ENCODE measurements at regions not wholly inside any gene's neighbourhood (a gene's known extent, or its start where the extent isn't known, plus 50 kb on each side); places are given as distances from the start of the nearest gene placed in this dataset.
"Not testable (repeated sequence)": the region's sequence is repeated elsewhere in the genome, so short reads cannot be mapped to it uniquely, and the experiment has no call there.

DNA sequence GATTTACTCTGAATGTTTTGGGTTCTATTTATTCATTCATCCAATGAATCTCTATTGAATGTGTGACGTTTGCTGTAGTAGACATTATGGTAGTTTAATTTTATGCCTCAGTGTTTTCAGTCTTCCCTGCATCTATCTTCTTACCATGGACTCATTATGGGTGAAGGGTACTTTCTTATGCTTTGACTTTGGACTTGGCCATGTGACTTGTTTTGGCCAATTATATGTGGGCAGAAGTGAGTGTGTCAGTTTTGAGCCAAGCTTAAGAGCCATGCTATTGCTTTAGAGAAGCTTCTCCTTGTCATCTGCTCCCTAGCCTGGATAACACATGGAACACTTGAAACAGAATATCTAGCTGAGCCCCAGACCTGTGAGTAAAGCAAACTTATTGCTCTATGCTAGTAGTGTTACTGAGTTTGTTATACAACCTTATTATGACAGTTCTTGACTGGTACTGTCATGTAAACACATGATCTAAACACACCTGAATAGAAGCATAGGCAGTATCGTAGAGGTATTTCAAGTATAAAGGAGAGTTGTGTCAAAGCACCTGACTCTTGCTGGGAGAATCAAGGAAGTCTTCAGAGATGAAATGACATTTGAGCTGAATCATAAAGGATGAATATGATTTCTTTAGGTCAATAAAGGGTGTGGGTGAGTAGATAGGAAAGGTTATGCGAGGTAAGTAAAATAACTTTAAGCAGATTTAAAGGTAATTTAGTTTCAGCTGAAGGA is 128.4 kb downstream of the NAA11 start:
- no peak overlapping the region for H3K4me3 ChIP-seq (ENCODE audit: insufficient read depth, low read depth, low read length)
- no peaks in the 10 kb centered on the region for H3K36me3 Mint-ChIP-seq (ENCODE audit: low read depth, unreplicated experiment)
- no peaks in the 10 kb centered on the region for H3K79me2 ChIP-seq (ENCODE audit: insufficient read depth, low read length)
- H3K9me3 Mint-ChIP-seq (ENCODE audit: unreplicated experiment) = no peaks in the 10 kb centered on the region
- no peaks in the 10 kb centered on the region for H3K27me3 Mint-ChIP-seq (ENCODE audit: low read depth, unreplicated experiment)
- H3K4me1 Mint-ChIP-seq (ENCODE audit: low read depth, unreplicated experiment) = peaks cover 11% of the 10 kb centered on the region
- no peak overlapping the region for H3K27ac Mint-ChIP-seq (ENCODE audit: unreplicated experiment)
- no peak for DNase-seq (ENCODE audit: low read depth)
- H3K4me2 ChIP-seq (ENCODE audit: low read length) = no peak overlapping the region
- no peaks in the 10 kb centered on the region for H3K9me3 ChIP-seq (ENCODE audit: insufficient read depth, low read depth, low read length)
- H3K36me3 ChIP-seq (ENCODE audit: insufficient read depth, low read length) = no peaks in the 10 kb centered on the region
- no peaks in the 10 kb centered on the region for H3K4me1 ChIP-seq (ENCODE audit: insufficient read depth, low read length)
- H3K27me3 ChIP-seq (ENCODE audit: insufficient read depth, low read length) = no peaks in the 10 kb centered on the region
- no peak overlapping the region for H3K4me3 Mint-ChIP-seq (ENCODE audit: unreplicated experiment)
- no peak overlapping the region for H3K27ac ChIP-seq (ENCODE audit: low read depth, low read length)
- no peak for FAIRE-seq
- H4K20me1 ChIP-seq (ENCODE audit: insufficient read depth, low read length) = no peaks in the 10 kb centered on the region
- no peak overlapping the region for H3K9ac ChIP-seq (ENCODE audit: low read length)
- H2AFZ ChIP-seq (ENCODE audit: low read depth, low read length) = no peak overlapping the region
- TF ChIP-seq, protein P1, sequence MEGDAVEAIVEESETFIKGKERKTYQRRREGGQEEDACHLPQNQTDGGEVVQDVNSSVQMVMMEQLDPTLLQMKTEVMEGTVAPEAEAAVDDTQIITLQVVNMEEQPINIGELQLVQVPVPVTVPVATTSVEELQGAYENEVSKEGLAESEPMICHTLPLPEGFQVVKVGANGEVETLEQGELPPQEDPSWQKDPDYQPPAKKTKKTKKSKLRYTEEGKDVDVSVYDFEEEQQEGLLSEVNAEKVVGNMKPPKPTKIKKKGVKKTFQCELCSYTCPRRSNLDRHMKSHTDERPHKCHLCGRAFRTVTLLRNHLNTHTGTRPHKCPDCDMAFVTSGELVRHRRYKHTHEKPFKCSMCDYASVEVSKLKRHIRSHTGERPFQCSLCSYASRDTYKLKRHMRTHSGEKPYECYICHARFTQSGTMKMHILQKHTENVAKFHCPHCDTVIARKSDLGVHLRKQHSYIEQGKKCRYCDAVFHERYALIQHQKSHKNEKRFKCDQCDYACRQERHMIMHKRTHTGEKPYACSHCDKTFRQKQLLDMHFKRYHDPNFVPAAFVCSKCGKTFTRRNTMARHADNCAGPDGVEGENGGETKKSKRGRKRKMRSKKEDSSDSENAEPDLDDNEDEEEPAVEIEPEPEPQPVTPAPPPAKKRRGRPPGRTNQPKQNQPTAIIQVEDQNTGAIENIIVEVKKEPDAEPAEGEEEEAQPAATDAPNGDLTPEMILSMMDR (IDR thresholded peaks at IDR 0.05; ENCODE audit: insufficient read depth, low read depth, low read length) = no peak
- no peak for TF ChIP-seq EZH2 (IDR thresholded peaks at IDR 0.05; ENCODE audit: insufficient read depth, low read length)

DNA sequence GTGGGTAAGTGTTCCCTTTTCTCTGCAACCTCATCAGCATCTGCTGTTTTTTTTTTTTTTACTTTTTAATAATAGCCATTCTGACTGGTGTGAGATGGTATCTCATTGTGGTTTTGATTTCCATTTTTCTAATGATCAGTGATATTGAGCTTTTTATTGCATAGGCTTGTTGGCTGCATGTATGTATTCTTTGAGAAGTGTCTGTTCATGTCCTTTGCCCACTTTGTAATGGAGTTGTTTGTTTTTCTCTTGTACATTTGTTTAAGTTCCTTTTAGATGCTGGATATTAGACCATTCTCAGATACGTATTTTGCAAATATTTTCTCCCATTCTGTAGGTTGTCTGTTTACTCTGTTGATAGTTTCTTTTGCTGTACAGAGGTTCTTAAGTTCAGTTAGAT is 134.6 kb downstream of the NAA11 start:
- FAIRE-seq; H3K4me2 ChIP-seq (ENCODE audit: low read length): not testable (repeated sequence)

DNA sequence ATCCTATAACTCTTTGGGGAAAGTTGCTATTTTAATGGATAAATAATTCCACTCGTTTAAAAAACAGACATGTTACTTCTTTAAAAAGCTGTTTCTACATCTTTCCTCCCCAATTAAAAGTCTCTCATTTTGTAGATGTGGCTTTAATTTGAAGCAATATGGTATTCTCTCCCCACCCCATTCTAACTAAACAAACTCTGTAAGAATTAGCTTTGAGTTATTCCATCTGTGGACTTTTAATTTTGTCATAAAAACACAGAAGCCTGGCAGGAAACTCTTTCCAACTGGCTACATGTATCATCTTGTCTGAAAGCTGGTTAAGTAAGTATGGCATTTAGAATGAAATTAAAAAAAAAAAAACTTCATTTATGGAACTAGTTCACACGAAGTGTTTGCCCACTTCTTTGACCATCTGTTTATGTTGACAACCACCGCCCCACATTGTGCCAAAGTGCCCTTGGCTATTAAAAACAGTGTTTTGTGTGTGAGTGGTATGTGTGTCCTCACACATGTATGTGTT is 140.3 kb downstream of the NAA11 start:
- Histone ChIP-seq H2AFZ (ENCODE audit: low read depth, low read length) (no peak overlapping the region), H3K9me3 (ENCODE audit: insufficient read depth, low read depth, low read length) (no peaks in the 10 kb centered on the region), H3K79me2 (ENCODE audit: insufficient read depth, low read length) (no peaks in the 10 kb centered on the region), H3K36me3 (ENCODE audit: insufficient read depth, low read length) (no peaks in the 10 kb centered on the region), H3K4me3 (ENCODE audit: insufficient read depth, low read depth, low read length) (no peak overlapping the region), H3K27me3 (ENCODE audit: insufficient read depth, low read length) (no peaks in the 10 kb centered on the region), H3K4me1 (ENCODE audit: insufficient read depth, low read length) (no peaks in the 10 kb centered on the region), H3K27ac (ENCODE audit: low read depth, low read length) (no peak overlapping the region), H3K9ac (ENCODE audit: low read length) (no peak overlapping the region), H3K4me2 (ENCODE audit: low read length) (no peak overlapping the region), H4K20me1 (ENCODE audit: insufficient read depth, low read length) (no peaks in the 10 kb centered on the region)
- no peak for DNase-seq (ENCODE audit: low read depth)
- H3K36me3 Mint-ChIP-seq (ENCODE audit: low read depth, unreplicated experiment) = no peaks in the 10 kb centered on the region
- no peaks in the 10 kb centered on the region for H3K9me3 Mint-ChIP-seq (ENCODE audit: unreplicated experiment)
- no peak overlapping the region for H3K27ac Mint-ChIP-seq (ENCODE audit: unreplicated experiment)
- TF ChIP-seq, protein P1 (IDR thresholded peaks at IDR 0.05; ENCODE audit: insufficient read depth, low read depth, low read length) = no peak
- no peak for TF ChIP-seq EZH2 (IDR thresholded peaks at IDR 0.05; ENCODE audit: insufficient read depth, low read length)
- no peak overlapping the region for H3K4me3 Mint-ChIP-seq (ENCODE audit: unreplicated experiment)
- H3K4me1 Mint-ChIP-seq (ENCODE audit: low read depth, unreplicated experiment) = peaks cover 10% of the 10 kb centered on the region
- FAIRE-seq = no peak
- no peaks in the 10 kb centered on the region for H3K27me3 Mint-ChIP-seq (ENCODE audit: low read depth, unreplicated experiment)

More for the DNA sequence above, 134.6 kb downstream of the NAA11 start:
- not testable (repeated sequence) for H3K27me3 Mint-ChIP-seq (ENCODE audit: low read depth, unreplicated experiment); H3K9ac ChIP-seq (ENCODE audit: low read length); H2AFZ ChIP-seq (ENCODE audit: low read depth, low read length); H3K36me3 ChIP-seq (ENCODE audit: insufficient read depth, low read length); H4K20me1 ChIP-seq (ENCODE audit: insufficient read depth, low read length); H3K36me3 Mint-ChIP-seq (ENCODE audit: low read depth, unreplicated experiment); H3K4me1 ChIP-seq (ENCODE audit: insufficient read depth, low read length); H3K4me1 Mint-ChIP-seq (ENCODE audit: low read depth, unreplicated experiment); H3K27ac ChIP-seq (ENCODE audit: low read depth, low read length); H3K9me3 ChIP-seq (ENCODE audit: insufficient read depth, low read depth, low read length); H3K27ac Mint-ChIP-seq (ENCODE audit: unreplicated experiment); DNase-seq (ENCODE audit: low read depth); H3K4me3 Mint-ChIP-seq (ENCODE audit: unreplicated experiment); H3K9me3 Mint-ChIP-seq (ENCODE audit: unreplicated experiment); H3K4me3 ChIP-seq (ENCODE audit: insufficient read depth, low read depth, low read length); H3K27me3 ChIP-seq (ENCODE audit: insufficient read depth, low read length); H3K79me2 ChIP-seq (ENCODE audit: insufficient read depth, low read length)

Measured in astrocyte (in vitro differentiated cells and primary cell).